ENCODE measurements at regions not wholly inside any gene's neighbourhood (a gene's known extent, or its start where the extent isn't known, plus 50 kb on each side); places are given as distances from the start of the nearest gene placed in this dataset.
A peak's percentile ranks its signal among the peaks of the same experiment; 100 is the strongest.

DNA sequence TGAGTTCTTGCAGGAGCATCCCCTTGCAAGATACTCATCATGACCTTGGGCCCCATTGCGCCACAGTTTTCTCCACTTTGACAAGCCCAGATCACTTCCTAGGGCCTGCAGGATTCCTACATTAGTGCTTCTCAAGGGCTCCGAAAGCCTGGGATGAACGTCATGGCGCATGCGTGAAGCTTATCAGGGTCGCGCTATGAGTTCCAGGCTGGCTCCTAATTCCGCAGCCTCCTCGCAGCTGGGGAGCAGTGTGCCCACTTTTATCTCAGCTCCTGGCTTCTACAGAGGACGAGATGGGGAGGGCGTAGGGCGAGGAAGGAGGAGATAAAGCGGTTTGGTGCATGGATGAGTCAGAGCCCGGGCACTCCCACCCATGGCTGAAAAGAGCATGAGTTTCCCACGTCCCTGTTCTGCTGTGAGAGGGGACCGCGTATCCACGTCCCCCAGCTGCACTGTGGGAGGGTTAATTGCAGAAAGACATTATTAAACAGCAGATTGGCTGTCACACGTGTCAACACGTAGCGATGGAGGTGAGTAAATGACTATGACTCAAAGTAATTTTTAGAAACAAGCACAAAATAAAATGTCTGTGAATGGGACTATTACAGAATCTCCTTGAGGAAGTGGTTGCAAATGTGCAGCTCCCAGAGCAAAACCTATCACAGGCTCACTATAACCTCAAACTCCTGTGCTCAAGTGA lies 72.9 kb upstream of the DSP start:
- peak; percentile 97 for DNase-seq (ENCODE audit: low read depth)

DNA sequence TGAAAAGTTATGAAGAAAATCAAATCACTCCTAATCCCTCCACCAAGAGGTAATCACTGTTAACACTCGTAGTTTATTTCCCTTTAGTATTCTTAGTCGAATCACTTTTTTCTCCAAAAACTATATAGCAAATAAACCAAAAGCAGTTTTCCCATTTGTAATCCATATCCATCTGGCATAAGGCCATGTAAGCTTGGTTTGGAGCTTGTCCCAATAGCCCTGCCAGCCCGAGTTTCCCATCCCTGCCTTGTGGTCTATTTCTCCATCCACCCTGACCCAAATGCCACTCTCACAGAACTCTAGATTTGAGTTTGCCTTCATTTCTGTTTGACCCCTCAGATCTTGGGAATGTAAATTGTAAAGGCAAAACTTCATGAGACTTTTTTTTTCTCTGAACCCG lies 71.8 kb upstream of the DSP start:
- peak; percentile 71 for DNase-seq (ENCODE audit: low read depth)

DNA sequence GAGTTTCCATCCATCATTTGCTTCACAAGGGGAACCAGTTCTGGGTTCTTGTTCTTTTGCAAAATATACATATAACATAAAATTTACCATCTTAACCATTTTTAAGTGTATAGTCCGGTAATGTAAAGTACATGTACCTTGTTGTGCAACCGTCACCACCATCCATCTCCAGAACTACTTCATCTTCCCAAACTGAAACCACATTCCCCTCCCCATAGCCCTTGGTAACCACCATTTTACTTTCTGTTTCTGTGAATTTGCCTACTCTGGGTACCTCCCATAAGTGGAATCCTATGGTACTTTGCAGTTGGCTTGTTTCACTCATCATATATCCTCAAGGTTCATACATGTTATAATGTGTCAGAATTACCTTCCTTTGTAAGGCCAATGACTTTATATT lies 70.3 kb upstream of the DSP start:
- DNase-seq (ENCODE audit: low read depth): no peak

DNA sequence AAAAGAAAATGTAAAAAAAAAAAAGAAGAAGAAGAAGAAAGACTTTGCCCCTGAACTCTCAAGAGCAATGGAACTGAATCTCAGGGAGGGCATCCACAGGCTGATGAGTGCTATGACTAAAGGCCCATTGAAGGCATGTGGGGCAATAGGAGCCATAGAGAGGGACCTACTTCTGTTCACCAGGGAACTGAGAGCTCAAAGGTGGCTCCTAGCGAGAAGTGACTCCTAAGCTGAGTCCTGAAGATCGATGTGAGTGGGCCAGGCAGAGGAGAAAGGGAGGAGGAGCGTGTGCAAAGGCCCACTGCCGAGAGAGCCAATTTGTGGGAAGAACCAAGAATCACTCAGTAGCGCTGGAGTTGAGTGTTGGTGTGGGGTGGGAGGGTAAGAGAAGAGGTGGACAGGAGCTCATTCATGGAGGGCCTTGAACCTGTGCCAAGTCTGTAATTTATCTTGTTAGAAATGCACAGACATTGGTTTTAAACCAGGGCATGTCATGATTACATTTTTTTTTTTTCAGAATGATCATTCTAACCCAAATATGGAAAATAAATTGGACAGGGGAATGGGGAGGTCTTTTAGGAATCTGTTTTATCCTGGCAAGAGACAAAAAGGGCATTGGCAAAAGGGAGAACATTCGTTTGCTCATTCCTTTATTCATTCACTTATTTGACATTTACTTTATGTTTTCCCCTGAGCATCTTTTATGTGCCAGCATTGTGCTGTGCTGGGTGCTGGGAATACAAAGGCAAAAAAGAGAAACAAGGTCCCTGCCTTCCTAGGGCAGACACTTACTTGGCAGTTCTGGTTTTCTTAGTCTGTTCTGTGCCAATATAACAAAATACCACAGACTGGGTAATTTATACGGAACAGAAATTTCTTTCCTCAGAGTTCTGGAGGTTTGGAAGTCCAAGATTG lies 67.4 kb upstream of the DSP start:
- no peak for DNase-seq (ENCODE audit: low read depth)

DNA sequence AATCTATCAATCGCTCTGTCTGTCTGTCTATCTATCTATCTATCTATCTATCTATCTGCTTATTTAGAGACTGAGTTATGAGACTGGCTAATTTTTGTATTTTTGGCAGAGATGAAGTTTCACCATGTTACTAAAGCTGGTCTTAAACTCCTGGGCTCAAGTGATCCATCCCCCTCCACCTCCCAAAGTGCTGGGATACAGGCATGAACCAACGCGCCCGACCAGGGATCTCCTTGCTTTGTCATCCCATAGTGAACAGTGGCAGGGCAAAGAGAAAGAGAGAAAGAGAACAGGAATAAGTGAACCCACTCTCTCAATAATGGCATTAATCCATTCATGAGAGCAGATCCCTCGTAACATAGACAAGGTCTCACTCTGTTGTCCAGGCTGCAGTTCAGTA lies 66.4 kb upstream of the DSP start:
- DNase-seq (ENCODE audit: low read depth): no peak

DNA sequence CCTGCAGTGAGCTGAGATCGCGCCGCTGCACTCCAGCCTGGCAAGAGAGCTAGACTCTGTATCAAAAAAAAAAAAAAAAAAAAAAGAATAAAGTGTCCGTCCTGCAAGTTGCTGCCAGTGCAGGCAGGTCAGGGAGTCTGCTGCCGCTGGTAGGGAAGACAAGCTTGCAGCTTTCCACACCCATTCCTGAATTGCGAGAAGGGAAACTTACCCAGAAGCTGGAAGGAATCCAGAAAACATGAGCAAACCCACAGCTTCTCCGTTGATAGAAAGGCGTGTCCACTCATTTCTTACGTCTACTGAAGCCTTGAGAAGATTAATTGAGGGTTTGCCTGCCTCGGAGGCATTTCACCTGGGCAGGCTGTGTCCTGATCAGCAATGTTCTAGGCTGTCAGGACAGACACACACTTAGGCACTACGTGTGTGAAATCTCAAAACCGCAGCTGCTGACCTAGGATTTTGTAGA lies 61.6 kb upstream of the DSP start:
- peak; percentile 96 for DNase-seq (ENCODE audit: low read depth)

- DNase-seq (ENCODE audit: low read depth): no peak
Observed at GRCh38 chr6:7484666-7485065, 56.8 kb upstream of the DSP start.

GRCh38 chr6:7486951-7487350 lies 54.5 kb upstream of the DSP start:
- no peak for DNase-seq (ENCODE audit: low read depth)

DNA sequence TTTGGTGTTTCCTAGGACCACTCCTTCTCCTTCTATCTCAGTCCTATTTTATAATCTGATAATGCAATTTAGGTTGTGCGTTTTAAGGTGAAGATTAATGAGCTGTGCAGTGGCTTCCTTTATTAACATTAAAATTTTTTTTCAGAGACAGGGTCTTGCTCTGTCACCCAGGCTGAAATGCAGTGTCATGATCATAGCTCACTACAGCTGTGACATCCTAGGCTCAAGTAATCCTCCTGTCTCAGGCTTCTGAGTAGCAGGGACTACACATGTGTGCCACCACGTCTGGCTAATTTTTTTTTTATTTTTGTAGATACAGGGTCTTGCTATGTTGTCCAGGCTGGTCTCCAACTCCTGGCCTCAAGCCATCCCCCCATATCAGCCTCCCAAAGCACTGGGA lies 53.0 kb upstream of the DSP start:
- no peak for DNase-seq (ENCODE audit: low read depth)

DNA sequence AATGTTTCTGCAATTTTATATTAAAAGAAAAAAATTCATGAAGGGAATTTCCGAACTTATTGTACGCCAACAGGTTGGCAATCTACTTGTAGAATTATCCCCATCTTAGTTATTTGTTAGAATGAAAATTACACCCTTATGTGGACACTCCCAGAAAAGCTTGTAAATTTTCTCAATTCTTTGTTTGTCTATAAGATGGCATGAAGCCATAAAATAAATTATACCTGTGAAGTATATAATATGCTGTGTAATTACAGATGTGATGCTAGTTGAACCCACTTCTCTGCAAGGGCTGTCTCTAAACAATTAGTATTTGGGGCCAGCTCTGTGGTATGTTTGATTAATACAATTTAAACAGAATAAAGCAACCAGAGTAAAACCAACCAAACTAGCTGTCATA lies 52.1 kb upstream of the DSP start:
- DNase-seq (ENCODE audit: low read depth): no peak
